WTC11 (cell line): ENCODE measurements at regions not wholly inside any gene's neighbourhood (a gene's known extent, or its start where the extent isn't known, plus 50 kb on each side); places are given as distances from the start of the nearest gene placed in this dataset.

ENCODE experiments used
- ATAC-seq: fragments of 200-7000 bp; cut with Tn5 transposase; 2 replicates; pipeline ENCODE4 v1.10.0; 2021; ENCODE audit warnings: mild to moderate bottlenecking, moderate library complexity
- CTCF ChIA-PET: fragments of 300-600 bp; sonication (Branson Sonifier 250); formaldehyde crosslinking; loops from one replicate; lab custom pipeline; 2021; ENCODE audit warnings: antibody characterized with exemption; lab: Charles Lee
- POLR2A ChIA-PET: fragments of 350-600 bp; sonication (Branson Sonifier 250); formaldehyde crosslinking; loops from one replicate; lab custom pipeline; 2021; ENCODE audit warnings: antibody characterized with exemption; lab: Charles Lee
- DNase-seq: peaks from one replicate; pipeline ENCODE4 v3.0.0; 2021; ENCODE audit warnings: low spot score
- H3K27ac Mint-ChIP-seq: 2 replicates; pipeline ENCODE4 v1.8.0; 2021; ENCODE audit warnings: mixed read lengths
- H3K27me3 Mint-ChIP-seq: 2 replicates; pipeline ENCODE4 v1.8.0; 2021; ENCODE audit warnings: low read depth, mild to moderate bottlenecking, moderate library complexity, mixed read lengths
- H3K36me3 Mint-ChIP-seq: 2 replicates; pipeline ENCODE4 v1.8.0; 2021; ENCODE audit warnings: mixed read lengths
- H3K4me1 Mint-ChIP-seq: 2 replicates; pipeline ENCODE4 v1.8.0; 2022; ENCODE audit warnings: mixed read lengths
- H3K4me3 Mint-ChIP-seq: 2 replicates; pipeline ENCODE4 v1.8.0; 2021; ENCODE audit warnings: mild to moderate bottlenecking, moderate library complexity, mixed read lengths
- H3K9me3 Mint-ChIP-seq: 2 replicates; pipeline ENCODE4 v1.8.0; 2021; ENCODE audit warnings: mixed read lengths
- ATF1 ChIP-seq: sonication (generic); formaldehyde crosslinking; IDR thresholded peaks from 2 replicates; pipeline ENCODE4 v1.8.1; 2023; ENCODE audit warnings: mild to moderate bottlenecking, moderate library complexity, missing genetic modification reagents
- ATF6 ChIP-seq: sonication (generic); formaldehyde crosslinking; IDR thresholded peaks from 2 replicates; pipeline ENCODE4 v1.8.1; 2023; ENCODE audit warnings: mild to moderate bottlenecking, missing genetic modification reagents
- CREB1 ChIP-seq: sonication (generic); formaldehyde crosslinking; IDR thresholded peaks from 2 replicates; pipeline ENCODE4 v1.8.0; 2023; ENCODE audit warnings: mild to moderate bottlenecking, missing genetic modification reagents
- E2F1 ChIP-seq: sonication (generic); formaldehyde crosslinking; IDR thresholded peaks from 2 replicates; pipeline ENCODE4 v1.8.0; 2022; ENCODE audit warnings: mild to moderate bottlenecking, missing genetic modification reagents
- ELF4 ChIP-seq: sonication (generic); formaldehyde crosslinking; IDR thresholded peaks from 2 replicates; pipeline ENCODE4 v1.8.1; 2022; ENCODE audit warnings: low read depth, mild to moderate bottlenecking, moderate library complexity, missing genetic modification reagents
- ERG ChIP-seq: fragments of 250-450 bp; sonication (Bioruptor Pico); IDR thresholded peaks from 2 replicates; pipeline ENCODE4 v1.8.0; 2021; ENCODE audit warnings: mild to moderate bottlenecking
- ETV6 ChIP-seq: sonication (generic); formaldehyde crosslinking; IDR thresholded peaks from 2 replicates; pipeline ENCODE4 v1.8.1; 2022; ENCODE audit warnings: mild to moderate bottlenecking, missing genetic modification reagents
- FOXP1 ChIP-seq: sonication (generic); formaldehyde crosslinking; IDR thresholded peaks from 2 replicates; pipeline ENCODE4 v1.8.0; 2022; ENCODE audit warnings: missing genetic modification reagents, mild to moderate bottlenecking, moderate library complexity, borderline replicate concordance
- GRHL2 ChIP-seq: fragments of 250-450 bp; sonication (Bioruptor Pico); IDR thresholded peaks from 2 replicates; pipeline ENCODE4 v1.8.0; 2022; ENCODE audit warnings: mild to moderate bottlenecking, moderate library complexity; ENCODE audit not compliant: insufficient replicate concordance, severe bottlenecking
- MXD4 ChIP-seq: fragments of 250-450 bp; sonication (Bioruptor Pico); IDR thresholded peaks from 2 replicates; pipeline ENCODE4 v1.8.0; 2021; ENCODE audit warnings: mild to moderate bottlenecking, moderate library complexity, borderline replicate concordance
- SMAD3 ChIP-seq: sonication (generic); formaldehyde crosslinking; IDR thresholded peaks from 2 replicates; pipeline ENCODE4 v1.8.0; 2022; ENCODE audit warnings: missing genetic modification reagents, mild to moderate bottlenecking, borderline replicate concordance
- SMAD4 ChIP-seq: sonication (generic); formaldehyde crosslinking; IDR thresholded peaks from 2 replicates; pipeline ENCODE4 v1.8.0; 2022; ENCODE audit warnings: mild to moderate bottlenecking, missing genetic modification reagents
- TCF7 ChIP-seq: sonication (generic); formaldehyde crosslinking; IDR thresholded peaks from 2 replicates; pipeline ENCODE4 v1.8.0; 2022; ENCODE audit warnings: mild to moderate bottlenecking, low read depth, missing genetic modification reagents, moderate library complexity
- USF2 ChIP-seq: sonication (generic); formaldehyde crosslinking; IDR thresholded peaks from 2 replicates; pipeline ENCODE4 v1.8.1; 2023; ENCODE audit warnings: mild to moderate bottlenecking, missing genetic modification reagents, moderate library complexity
- ZNF121 ChIP-seq: sonication (generic); formaldehyde crosslinking; IDR thresholded peaks from 2 replicates; pipeline ENCODE4 v1.8.0; 2023; ENCODE audit warnings: missing genetic modification reagents
- ZNF219 ChIP-seq: sonication (generic); formaldehyde crosslinking; IDR thresholded peaks from 2 replicates; pipeline ENCODE4 v1.8.0; 2023; ENCODE audit warnings: missing genetic modification reagents, mild to moderate bottlenecking, borderline replicate concordance
- ZNF263 ChIP-seq: sonication (generic); formaldehyde crosslinking; IDR thresholded peaks from 2 replicates; pipeline ENCODE4 v1.8.1; 2022; ENCODE audit warnings: low read depth, mild to moderate bottlenecking, moderate library complexity, missing genetic modification reagents
- ZNF317 ChIP-seq: sonication (generic); formaldehyde crosslinking; IDR thresholded peaks from 2 replicates; pipeline ENCODE4 v1.8.1; 2023; ENCODE audit warnings: low read depth, mild to moderate bottlenecking, moderate library complexity, missing genetic modification reagents, borderline replicate concordance
- ZNF396 ChIP-seq: fragments of 250-450 bp; sonication (Bioruptor Pico); IDR thresholded peaks from 2 replicates; pipeline ENCODE4 v1.8.0; 2021; ENCODE audit warnings: mild to moderate bottlenecking, moderate library complexity, borderline replicate concordance
- TF ChIP-seq, protein P1 (sequence below): sonication (generic); formaldehyde crosslinking; IDR thresholded peaks from 2 replicates; pipeline ENCODE4 v1.8.1; 2022; ENCODE audit warnings: missing genetic modification reagents, borderline replicate concordance
- TF ChIP-seq, protein P2 (sequence below): fragments of 250-450 bp; sonication (Bioruptor Pico); IDR thresholded peaks from 2 replicates; pipeline ENCODE4 v2.1.2; 2022; ENCODE audit warnings: mild to moderate bottlenecking, moderate library complexity

GRCh38 chr20:61092251-61092650 is 159.8 kb upstream of the CDH4 start (continued):
- TF ChIP-seq ZNF121 (CRISPR knock-in tag) (no peak), TCF7 (CRISPR knock-in tag) (no peak), ZNF396 (no peak)
- TF ChIP-seq, protein P1, sequence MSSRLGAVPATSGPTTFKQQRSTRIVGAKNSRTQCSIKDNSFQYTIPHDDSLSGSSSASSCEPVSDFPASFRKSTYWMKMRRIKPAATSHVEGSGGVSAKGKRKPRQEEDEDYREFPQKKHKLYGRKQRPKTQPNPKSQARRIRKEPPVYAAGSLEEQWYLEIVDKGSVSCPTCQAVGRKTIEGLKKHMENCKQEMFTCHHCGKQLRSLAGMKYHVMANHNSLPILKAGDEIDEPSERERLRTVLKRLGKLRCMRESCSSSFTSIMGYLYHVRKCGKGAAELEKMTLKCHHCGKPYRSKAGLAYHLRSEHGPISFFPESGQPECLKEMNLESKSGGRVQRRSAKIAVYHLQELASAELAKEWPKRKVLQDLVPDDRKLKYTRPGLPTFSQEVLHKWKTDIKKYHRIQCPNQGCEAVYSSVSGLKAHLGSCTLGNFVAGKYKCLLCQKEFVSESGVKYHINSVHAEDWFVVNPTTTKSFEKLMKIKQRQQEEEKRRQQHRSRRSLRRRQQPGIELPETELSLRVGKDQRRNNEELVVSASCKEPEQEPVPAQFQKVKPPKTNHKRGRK (CRISPR knock-in tag) = no peak

- ATAC-seq (no peak), DNase-seq (no peak)
- TF ChIP-seq SMAD4 (CRISPR knock-in tag) (no peak), E2F1 (no peak), ZNF317 (CRISPR knock-in tag) (no peak)
- H3K36me3 Mint-ChIP-seq = peaks cover 14% of the 10 kb centered on the region
- H3K4me3 Mint-ChIP-seq = no peak overlapping the region
- H3K27me3 Mint-ChIP-seq = peaks cover 82% of the 10 kb centered on the region
- H3K27ac Mint-ChIP-seq = no peak overlapping the region
- ChIA-PET CTCF (no interaction called here), POLR2A (no interaction called here)
- peaks cover 9% of the 10 kb centered on the region for H3K4me1 Mint-ChIP-seq
- peaks cover 49% of the 10 kb centered on the region for H3K9me3 Mint-ChIP-seq
Measured at GRCh38 chr20:61094581-61094980, 157.5 kb upstream of the CDH4 start.

DNA sequence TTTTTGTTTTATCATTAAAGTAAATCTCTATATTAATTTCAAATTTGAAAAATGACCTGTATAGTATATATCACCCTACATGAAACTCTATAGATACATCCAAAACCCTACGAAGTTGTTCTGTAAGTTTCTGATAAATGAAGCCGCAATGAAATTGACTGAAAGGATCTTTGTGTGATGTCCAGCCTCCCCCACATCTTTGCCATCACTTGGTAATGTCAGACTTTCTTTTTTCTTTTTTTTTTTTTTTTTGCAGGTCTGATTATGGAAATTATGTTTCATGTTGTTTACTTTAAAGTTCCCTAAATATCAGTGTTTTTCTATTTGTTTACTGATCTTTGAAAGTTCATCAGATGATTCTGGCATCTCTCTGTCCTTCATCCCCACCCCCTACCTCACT is 155.6 kb upstream of the CDH4 start:
- Mint-ChIP-seq H3K36me3 (peaks cover 14% of the 10 kb centered on the region), H3K4me3 (no peak overlapping the region), H3K27ac (no peak overlapping the region), H3K4me1 (peaks cover 8% of the 10 kb centered on the region), H3K9me3 (peaks cover 44% of the 10 kb centered on the region), H3K27me3 (peaks cover 90% of the 10 kb centered on the region)
- TF ChIP-seq GRHL2 = no peak
- TF ChIP-seq SMAD3 (CRISPR knock-in tag) = no peak
- TF ChIP-seq SMAD4 (CRISPR knock-in tag) = no peak
- no peak for TF ChIP-seq ETV6 (CRISPR knock-in tag)
- no peak for TF ChIP-seq ERG (CRISPR knock-in tag)
- TF ChIP-seq CREB1 (CRISPR knock-in tag) = no peak
- TF ChIP-seq MXD4 (CRISPR knock-in tag) = no peak
- TF ChIP-seq ZNF219 = no peak
- CTCF ChIA-PET = no interaction called here
- POLR2A ChIA-PET = no interaction called here
- DNase-seq (no peak), ATAC-seq (no peak)

DNA sequence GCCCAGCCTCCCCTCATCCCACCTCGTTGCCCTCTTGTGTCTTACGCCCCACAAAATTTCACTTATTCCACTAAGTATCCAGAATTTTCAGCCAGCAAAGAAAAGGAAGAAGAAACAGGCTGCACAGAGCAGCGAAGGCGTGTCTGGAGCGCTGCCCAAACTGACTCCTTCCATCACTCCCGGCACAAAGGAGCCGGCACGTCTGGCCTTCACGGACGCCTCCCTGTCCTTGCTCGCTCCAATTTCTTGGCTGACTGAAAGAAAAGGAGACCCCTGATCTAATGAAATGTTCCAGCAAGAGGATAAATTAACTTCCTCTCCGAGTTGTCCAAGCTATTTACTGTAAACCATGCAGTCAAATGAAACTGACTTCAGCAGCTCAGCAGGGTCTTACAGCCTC is 152.3 kb upstream of the CDH4 start:
- no peak overlapping the region for H3K27ac Mint-ChIP-seq
- no peak overlapping the region for H3K4me3 Mint-ChIP-seq
- no peaks in the 10 kb centered on the region for H3K4me1 Mint-ChIP-seq
- DNase-seq (no peak), ATAC-seq (no peak)
- POLR2A ChIA-PET = no interaction called here
- peaks cover 13% of the 10 kb centered on the region for H3K36me3 Mint-ChIP-seq
- CTCF ChIA-PET = no interaction called here
- peaks cover 87% of the 10 kb centered on the region for H3K27me3 Mint-ChIP-seq
- H3K9me3 Mint-ChIP-seq = peaks cover 27% of the 10 kb centered on the region
- TF ChIP-seq FOXP1 (CRISPR knock-in tag) = no peak
- TF ChIP-seq ELF4 = no peak
- TF ChIP-seq ERG (CRISPR knock-in tag) = no peak
- no peak for TF ChIP-seq USF2
- no peak for TF ChIP-seq ATF1 (CRISPR knock-in tag)
- TF ChIP-seq ZNF263 (CRISPR knock-in tag) = no peak
- TF ChIP-seq ATF6 (CRISPR knock-in tag) = no peak
- TF ChIP-seq, protein P2, sequence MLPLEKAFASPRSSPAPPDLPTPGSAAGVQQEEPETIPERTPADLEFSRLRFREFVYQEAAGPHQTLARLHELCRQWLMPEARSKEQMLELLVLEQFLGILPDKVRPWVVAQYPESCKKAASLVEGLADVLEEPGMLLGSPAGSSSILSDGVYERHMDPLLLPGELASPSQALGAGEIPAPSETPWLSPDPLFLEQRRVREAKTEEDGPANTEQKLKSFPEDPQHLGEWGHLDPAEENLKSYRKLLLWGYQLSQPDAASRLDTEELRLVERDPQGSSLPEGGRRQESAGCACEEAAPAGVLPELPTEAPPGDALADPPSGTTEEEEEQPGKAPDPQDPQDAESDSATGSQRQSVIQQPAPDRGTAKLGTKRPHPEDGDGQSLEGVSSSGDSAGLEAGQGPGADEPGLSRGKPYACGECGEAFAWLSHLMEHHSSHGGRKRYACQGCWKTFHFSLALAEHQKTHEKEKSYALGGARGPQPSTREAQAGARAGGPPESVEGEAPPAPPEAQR (CRISPR knock-in tag) = no peak
